Subcutaneous abdominal adipose tissue (tissue), 5 donors: ENCODE measurements at regions not wholly inside any gene's neighbourhood (a gene's known extent, or its start where the extent isn't known, plus 50 kb on each side); places are given as distances from the start of the nearest gene placed in this dataset.

Experiments
- H3K27ac ChIP-seq: one replicate; pipeline ENCODE4 v1.7.0; 2013; ENCODE audit warnings: low read depth, mild to moderate bottlenecking, inconsistent platforms, low read length, moderate library complexity
- H3K27me3 ChIP-seq, 5 donors: one replicate each; pipeline ENCODE4 v1.7.0; 2013; ENCODE audit warnings: low read length in 5 of 5, inconsistent platforms in 1 of 5; ENCODE audit not compliant: control insufficient read depth in 5 of 5, insufficient read depth in 4 of 5
- H3K36me3 ChIP-seq, 5 donors: one replicate each; pipeline ENCODE4 v1.7.0; 2013; ENCODE audit warnings: low read length in 5 of 5; ENCODE audit not compliant: control insufficient read depth in 5 of 5, insufficient read depth in 5 of 5
- H3K4me1 ChIP-seq, 5 donors: one replicate each; pipeline ENCODE4 v1.7.0; 2013; ENCODE audit warnings: low read length in 5 of 5, mild to moderate bottlenecking in 3 of 5, moderate library complexity in 1 of 5; ENCODE audit not compliant: control insufficient read depth in 5 of 5, insufficient read depth in 5 of 5
- H3K4me3 ChIP-seq, 5 donors: one replicate each; pipeline ENCODE4 v1.7.0; 2013; ENCODE audit warnings: low read length in 5 of 5, low read depth in 1 of 5
- H3K9ac ChIP-seq, 5 donors: one replicate each; pipeline ENCODE4 v1.7.0; 2013; ENCODE audit warnings: low read length in 5 of 5, mild to moderate bottlenecking in 4 of 5, moderate library complexity in 3 of 5
- H3K9me3 ChIP-seq, 5 donors: one replicate each; pipeline ENCODE4 v1.7.0; 2013; ENCODE audit warnings: low read length in 5 of 5; ENCODE audit not compliant: control insufficient read depth in 5 of 5
- donor health status: healthy.
- donor health status: healthy.
- donor health status: healthy.
- donor health status: healthy.
- donor health status: healthy.

DNA sequence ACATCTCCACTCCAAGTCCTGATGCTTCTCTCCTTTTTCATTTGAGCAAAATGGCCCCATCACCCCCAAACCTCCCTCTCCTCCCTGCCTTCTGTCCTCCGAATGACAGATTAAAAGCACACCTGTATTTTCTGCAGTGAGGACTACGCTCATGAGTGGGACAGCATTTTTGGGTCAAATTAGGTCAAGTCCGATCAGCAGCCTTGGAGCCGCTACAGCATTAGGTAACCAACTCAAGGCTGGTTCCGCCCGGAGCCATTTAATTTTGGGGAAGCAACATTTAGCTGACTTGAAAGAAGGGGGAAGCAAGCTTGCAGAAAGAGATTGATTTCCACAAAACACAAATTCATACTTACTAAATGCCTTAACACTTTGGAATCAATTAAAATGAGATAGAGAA lies 324.1 kb upstream of the CDH5 start:
- no peaks in the 10 kb centered on the region for H3K36me3 ChIP-seq
- no peak overlapping the region for H3K9ac ChIP-seq
- no peak overlapping the region for H3K27ac ChIP-seq
- peaks cover 0 to 14% (median 0%) of the 10 kb centered on the region in 5 donors for H3K4me1 ChIP-seq
- no peaks in the 10 kb centered on the region for H3K27me3 ChIP-seq
- H3K9me3 ChIP-seq: no peaks in the 10 kb centered on the region
- no peak overlapping the region for H3K4me3 ChIP-seq

DNA sequence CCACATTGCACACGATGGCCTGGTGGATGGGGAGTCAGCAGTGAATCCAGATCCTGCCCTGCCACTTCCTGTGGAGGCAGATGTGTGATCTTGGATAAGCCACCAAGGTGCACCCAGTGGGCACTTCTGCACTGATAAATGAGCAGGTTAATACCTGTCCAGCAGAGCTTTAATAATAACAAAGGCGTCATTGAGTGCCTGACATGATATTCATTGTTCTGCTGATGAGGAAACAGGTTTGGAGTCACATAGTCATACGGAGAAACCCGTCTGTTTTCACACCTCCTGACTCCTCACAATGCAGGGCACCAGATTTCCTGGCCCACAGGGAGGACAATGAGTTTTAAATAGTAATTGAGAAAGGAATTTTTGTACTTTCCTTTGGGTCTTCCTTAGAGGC lies 324.6 kb upstream of the CDH5 start:
- H3K27me3 ChIP-seq: no peaks in the 10 kb centered on the region
- H3K4me3 ChIP-seq: no peak overlapping the region
- peaks cover 0 to 18% (median 1%) of the 10 kb centered on the region in 5 donors for H3K4me1 ChIP-seq
- H3K36me3 ChIP-seq: no peaks in the 10 kb centered on the region
- H3K9ac ChIP-seq: no peak overlapping the region
- no peaks in the 10 kb centered on the region for H3K9me3 ChIP-seq
- H3K27ac ChIP-seq: no peak overlapping the region

DNA sequence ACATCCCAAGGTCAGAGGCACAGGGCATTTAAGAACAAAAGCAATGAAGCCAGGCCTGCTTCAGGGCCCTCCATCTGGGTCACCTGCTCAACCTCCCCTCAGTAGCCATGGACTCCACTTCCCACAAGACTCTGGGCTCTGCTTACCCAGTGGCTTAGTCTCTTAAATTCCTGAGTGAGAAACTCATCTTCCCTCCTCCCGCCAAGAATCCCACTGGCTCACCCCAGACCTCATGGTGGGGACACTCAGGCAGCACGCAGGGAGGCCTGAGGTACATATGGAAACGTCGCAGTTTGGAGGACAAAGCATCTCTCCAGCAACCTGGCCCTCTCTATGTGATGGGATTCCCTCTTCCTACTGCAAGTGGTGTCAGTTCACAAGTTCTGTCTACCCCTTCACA lies 326.7 kb upstream of the CDH5 start:
- Histone ChIP-seq H3K4me3 (no peak overlapping the region), H3K4me1 (peaks cover 0 to 33% (median 5%) of the 10 kb centered on the region in 5 donors), H3K27me3 (no peaks in the 10 kb centered on the region), H3K9ac (no peak overlapping the region), H3K27ac (no peak overlapping the region), H3K36me3 (no peaks in the 10 kb centered on the region), H3K9me3 (no peaks in the 10 kb centered on the region)

DNA sequence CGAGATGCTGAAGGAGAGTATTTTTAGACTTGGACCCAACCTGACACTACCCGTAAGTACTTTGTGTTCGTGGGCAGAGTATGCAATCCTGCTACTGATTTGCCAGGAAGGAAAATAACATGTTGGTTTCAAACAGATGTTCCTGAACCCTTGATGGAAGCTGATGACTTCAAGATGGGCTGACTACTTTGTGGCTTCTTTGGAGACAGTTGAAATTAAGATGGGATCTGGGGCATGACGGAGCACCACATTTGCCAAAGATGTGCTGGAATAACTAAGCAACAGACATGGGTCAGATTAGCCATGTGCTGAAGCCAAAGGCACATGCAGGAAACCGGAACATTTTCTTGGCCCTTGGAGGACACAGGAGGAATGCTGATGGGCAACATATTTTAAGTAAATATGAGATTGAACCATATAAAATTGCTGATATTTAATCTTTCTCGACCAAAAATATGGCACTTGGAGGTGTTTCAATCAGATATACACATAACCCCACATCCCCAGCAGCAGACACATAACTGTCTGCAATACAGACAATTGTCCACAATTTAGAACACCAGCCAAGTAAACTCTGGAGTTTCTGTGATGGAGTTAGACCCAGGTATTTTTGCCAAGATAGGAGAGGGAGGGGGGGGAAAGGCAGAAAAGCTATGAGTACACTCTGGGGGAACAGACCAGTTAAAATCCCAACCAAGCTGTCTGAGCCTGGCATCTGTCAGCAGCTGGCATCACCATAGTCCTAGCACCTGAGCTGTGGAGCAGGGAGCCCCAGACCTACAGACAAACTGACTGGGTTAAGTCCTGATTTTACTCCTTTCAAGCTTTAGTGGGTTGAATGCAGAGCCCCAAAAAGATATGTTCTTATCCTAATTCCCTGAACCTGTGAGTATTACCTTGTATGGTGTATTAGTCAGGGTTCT lies 329.4 kb upstream of the CDH5 start:
- Histone ChIP-seq H3K36me3 (no peaks in the 10 kb centered on the region), H3K27ac (no peak overlapping the region), H3K9me3 (no peaks in the 10 kb centered on the region), H3K9ac (no peak overlapping the region), H3K27me3 (no peaks in the 10 kb centered on the region), H3K4me1 (peaks cover 0 to 33% (median 5%) of the 10 kb centered on the region in 5 donors), H3K4me3 (no peak overlapping the region)

DNA sequence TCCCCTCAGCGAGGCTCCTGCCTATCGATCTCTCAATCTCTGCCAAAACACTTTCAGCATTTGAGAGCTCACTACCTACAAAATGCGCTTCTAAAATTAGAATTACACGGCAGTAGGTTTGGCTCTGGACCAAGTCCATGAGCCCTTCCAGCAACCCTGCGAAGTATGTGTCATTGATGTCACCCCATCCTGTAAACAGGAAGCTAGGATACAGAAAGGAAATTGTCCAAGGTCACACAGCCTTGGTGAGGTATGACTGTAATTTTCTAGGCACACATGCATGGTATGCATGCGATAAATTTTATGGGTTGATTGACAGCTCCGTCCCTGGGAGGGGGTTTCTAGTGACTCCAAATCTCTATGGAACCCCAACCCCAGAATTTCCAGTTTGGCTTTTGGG lies 330.3 kb upstream of the CDH5 start:
- Histone ChIP-seq H3K27ac (no peak overlapping the region), H3K9ac (no peak overlapping the region), H3K4me3 (no peak overlapping the region), H3K27me3 (no peaks in the 10 kb centered on the region), H3K4me1 (peaks cover 0 to 33% (median 5%) of the 10 kb centered on the region in 5 donors), H3K36me3 (no peaks in the 10 kb centered on the region), H3K9me3 (no peaks in the 10 kb centered on the region)

DNA sequence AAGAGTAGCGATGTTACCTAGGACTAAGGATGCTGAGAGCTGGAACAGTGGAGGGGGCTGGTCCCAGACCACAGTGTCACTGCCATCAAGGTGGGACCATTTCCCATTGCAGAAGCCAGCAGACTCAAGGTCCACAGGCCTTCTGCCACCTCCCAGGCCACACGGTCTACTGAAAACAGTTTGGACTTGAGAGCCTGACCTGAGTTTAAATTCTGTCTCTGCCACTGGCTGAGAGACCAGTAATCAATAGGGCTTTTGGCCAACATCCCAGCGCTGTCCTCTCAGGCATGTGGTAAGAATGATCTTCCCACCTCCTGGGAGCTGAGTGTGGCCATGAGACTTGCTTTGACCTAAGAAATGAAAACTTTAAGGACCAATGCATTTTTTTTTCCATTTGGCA lies 331.4 kb upstream of the CDH5 start:
- Histone ChIP-seq H3K36me3 (no peaks in the 10 kb centered on the region), H3K27ac (no peak overlapping the region), H3K9ac (no peak overlapping the region), H3K4me1 (peaks cover 0 to 33% (median 5%) of the 10 kb centered on the region in 5 donors), H3K4me3 (no peak overlapping the region), H3K9me3 (no peaks in the 10 kb centered on the region), H3K27me3 (no peaks in the 10 kb centered on the region)

DNA sequence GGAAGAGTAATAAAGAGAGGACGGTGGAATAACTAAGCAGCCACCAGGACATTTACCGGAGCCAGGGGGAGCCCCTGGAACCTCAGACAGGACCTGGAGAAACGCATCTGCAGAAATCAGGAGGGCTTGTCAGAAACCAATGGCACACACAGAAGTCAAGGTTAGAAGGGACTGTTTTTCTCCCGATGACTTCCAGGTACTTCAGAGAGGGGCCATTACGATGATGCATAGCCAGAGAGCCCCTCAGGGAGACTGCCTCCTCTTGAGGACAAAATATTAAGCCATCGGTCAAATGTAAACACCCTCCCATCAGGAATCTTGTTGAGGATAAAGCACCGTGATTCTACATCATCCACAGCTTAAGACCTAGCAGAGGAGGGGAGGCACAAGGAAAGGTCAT lies 333.6 kb upstream of the CDH5 start:
- H3K9me3 ChIP-seq: no peaks in the 10 kb centered on the region

DNA sequence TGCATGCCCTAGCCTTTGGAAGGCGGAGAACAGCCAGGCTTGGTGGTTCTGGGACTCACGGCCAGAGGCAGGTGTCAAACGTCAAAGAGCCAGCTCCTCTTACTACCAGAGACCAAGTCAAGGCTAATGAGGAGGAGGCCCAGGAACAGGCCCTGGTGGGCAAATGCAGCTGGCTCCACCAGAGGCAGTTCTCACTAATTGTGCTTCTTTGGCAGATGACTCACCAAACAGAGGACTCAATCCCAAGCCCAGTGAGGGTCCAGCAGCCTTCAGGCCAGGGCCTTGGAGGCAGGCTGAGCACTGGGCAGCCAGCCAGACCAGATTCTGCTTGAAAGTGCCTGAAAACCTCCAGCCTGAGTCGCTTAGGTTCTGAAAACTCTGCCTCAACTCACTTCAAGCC lies 336.5 kb upstream of the CDH5 start:
- H3K4me1 ChIP-seq: peaks cover 0 to 3% (median 0%) of the 10 kb centered on the region in 5 donors
- H3K4me3 ChIP-seq: no peak overlapping the region
- no peaks in the 10 kb centered on the region for H3K36me3 ChIP-seq
- no peak overlapping the region for H3K27ac ChIP-seq
- no peak overlapping the region for H3K9ac ChIP-seq
- no peaks in the 10 kb centered on the region for H3K27me3 ChIP-seq
- peaks cover 0 to 3% (median 0%) of the 10 kb centered on the region in 5 donors for H3K9me3 ChIP-seq

More for the DNA sequence above, 333.6 kb upstream of the CDH5 start:
- Histone ChIP-seq H3K9ac (no peak overlapping the region), H3K27me3 (no peaks in the 10 kb centered on the region), H3K27ac (no peak overlapping the region), H3K4me1 (peaks cover 0 to 24% (median 5%) of the 10 kb centered on the region in 5 donors), H3K4me3 (no peak overlapping the region), H3K36me3 (no peaks in the 10 kb centered on the region)

DNA sequence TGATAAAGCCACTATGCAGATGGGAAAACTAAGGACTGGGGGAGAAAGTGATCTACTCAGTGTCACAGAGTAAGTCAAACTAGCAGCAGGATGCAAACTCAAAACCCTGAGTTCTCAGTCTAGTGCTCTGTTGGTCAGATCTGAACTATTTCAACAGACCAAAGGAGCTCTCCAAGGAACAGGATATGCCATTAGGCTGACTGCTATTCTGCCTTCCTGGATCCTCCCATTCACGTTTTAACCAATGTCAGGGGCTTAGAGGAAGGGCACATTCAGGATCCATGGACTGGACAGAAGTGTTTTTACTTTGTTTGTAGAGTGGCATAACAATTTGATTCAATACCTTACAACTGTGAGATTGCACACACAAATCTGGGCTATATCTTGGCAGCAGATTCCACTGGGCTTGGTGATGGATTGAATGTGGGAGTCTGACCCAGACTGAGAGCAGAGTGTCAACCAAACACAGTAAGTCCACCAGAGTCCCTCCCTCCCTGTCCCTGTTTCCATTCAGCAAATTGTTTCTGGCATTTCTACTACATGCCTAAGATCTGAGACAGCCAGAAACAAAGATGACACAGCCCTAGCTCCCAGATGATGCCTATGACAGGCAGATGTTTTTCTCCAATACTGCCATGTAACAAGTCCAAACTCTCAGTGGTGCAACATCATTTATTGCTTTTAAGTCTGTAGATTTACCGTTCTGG lies 337.8 kb upstream of the CDH5 start:
- H3K9ac ChIP-seq: no peak overlapping the region
- no peaks in the 10 kb centered on the region for H3K27me3 ChIP-seq
- peaks cover 0 to 11% (median 9%) of the 10 kb centered on the region in 5 donors for H3K9me3 ChIP-seq
- H3K36me3 ChIP-seq: no peaks in the 10 kb centered on the region
- H3K4me3 ChIP-seq: no peak overlapping the region
- H3K4me1 ChIP-seq: peaks cover 0 to 3% (median 0%) of the 10 kb centered on the region in 5 donors
- no peak overlapping the region for H3K27ac ChIP-seq

DNA sequence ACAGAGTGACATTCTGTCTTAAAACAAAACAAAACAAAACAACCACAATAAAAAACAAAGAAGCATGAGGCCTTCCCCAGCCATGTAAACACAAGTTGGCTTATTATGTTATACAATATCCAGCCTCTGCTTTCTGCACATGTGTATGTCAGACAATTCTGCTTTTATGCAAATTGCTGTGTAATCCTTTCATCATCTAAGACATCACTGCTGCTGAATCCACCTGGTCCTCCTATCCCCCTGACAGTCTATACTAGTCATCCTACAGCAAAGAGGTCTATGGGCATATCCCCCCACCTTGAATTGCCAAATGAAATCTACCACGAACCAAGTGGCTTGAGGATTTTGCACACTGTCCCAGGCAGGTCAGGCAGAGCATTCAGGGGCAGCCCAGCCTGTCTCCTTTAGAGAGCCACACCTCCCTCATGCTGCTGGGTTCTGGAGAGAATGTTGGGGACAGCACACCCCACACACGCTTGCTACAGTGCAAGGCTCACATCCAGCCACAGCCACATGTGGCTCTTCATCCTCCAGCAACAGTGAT lies 339.6 kb upstream of the CDH5 start:
- no peaks in the 10 kb centered on the region for H3K36me3 ChIP-seq
- H3K9ac ChIP-seq: no peak overlapping the region
- H3K4me1 ChIP-seq: peaks cover 0 to 3% (median 0%) of the 10 kb centered on the region in 5 donors
- no peak overlapping the region for H3K4me3 ChIP-seq
- no peak overlapping the region for H3K27ac ChIP-seq
- peaks cover 0 to 11% (median 9%) of the 10 kb centered on the region in 5 donors for H3K9me3 ChIP-seq
- H3K27me3 ChIP-seq: no peaks in the 10 kb centered on the region
